ENCODE measurements at regions not wholly inside any gene's neighbourhood (a gene's known extent, or its start where the extent isn't known, plus 50 kb on each side); places are given as distances from the start of the nearest gene placed in this dataset.

DNA sequence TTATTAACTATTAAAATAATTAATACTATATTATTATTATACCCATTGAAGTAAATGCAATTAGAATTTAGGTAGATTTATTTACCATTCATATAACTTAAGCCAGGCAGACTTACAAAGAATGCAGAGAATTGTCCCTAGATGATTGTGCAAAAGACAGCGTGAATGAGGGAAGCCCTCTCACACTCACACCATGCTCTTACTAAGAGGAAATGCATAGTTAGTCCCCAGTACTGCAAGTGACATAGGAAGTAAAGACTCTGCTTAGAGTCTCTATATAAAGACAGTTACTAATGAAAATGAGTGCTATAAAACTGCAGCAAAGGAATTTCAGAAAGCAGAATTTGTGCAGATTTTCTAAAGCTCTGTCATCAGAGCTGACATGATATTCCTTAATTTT is 270.4 kb downstream of the ZBBX start:
- no peak overlapping the region for H3K27ac Mint-ChIP-seq
- H2AFZ ChIP-seq (ENCODE audit: insufficient read depth, low read depth, low read length, poor library complexity, severe bottlenecking), result no peak overlapping the region
- H3K4me3 ChIP-seq (replicated peaks in 1 of 3; ENCODE audit: low read depth in 2 of 3, low read length in 3 of 3), result no peak overlapping the region
- H3K27me3 Mint-ChIP-seq (ENCODE audit: low read depth in 3 of 3), result peaks cover 0 to 2% (median 0%) of the 10 kb centered on the region in 3 donors
- no peak overlapping the region for H3K27ac ChIP-seq (ENCODE audit: low read depth in 1 of 2, low read length in 2 of 2)
- H3K4me2 ChIP-seq (replicated peaks; ENCODE audit: extremely low read depth, low read length, poor library complexity, severe bottlenecking), result no peak overlapping the region
- TF ChIP-seq, protein P1, sequence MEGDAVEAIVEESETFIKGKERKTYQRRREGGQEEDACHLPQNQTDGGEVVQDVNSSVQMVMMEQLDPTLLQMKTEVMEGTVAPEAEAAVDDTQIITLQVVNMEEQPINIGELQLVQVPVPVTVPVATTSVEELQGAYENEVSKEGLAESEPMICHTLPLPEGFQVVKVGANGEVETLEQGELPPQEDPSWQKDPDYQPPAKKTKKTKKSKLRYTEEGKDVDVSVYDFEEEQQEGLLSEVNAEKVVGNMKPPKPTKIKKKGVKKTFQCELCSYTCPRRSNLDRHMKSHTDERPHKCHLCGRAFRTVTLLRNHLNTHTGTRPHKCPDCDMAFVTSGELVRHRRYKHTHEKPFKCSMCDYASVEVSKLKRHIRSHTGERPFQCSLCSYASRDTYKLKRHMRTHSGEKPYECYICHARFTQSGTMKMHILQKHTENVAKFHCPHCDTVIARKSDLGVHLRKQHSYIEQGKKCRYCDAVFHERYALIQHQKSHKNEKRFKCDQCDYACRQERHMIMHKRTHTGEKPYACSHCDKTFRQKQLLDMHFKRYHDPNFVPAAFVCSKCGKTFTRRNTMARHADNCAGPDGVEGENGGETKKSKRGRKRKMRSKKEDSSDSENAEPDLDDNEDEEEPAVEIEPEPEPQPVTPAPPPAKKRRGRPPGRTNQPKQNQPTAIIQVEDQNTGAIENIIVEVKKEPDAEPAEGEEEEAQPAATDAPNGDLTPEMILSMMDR (IDR thresholded peaks at IDR 0.05), result no peak
- peaks cover 0 to 2% (median 0%) of the 10 kb centered on the region in 7 donors for H3K9me3 Mint-ChIP-seq
- no peaks in the 10 kb centered on the region for H3K79me2 ChIP-seq (ENCODE audit: insufficient read depth, low read length)
- DNase-seq, result no peak
- intact Hi-C loops (cut with micrococcal nuclease), result no loop called here
- no CpG with 5 or more reads among the region's 1 CpG for WGBS (ENCODE audit: insufficient coverage)
- H3K4me1 ChIP-seq (ENCODE audit: control insufficient read depth in 1 of 2, insufficient read depth in 2 of 2, low read length in 2 of 2), result no peaks in the 10 kb centered on the region
- H3K36me3 ChIP-seq (replicated peaks in 1 of 2; ENCODE audit: control insufficient read depth in 1 of 2, insufficient read depth in 2 of 2, low read length in 2 of 2), result no peaks in the 10 kb centered on the region
- no peak overlapping the region for H3K9ac ChIP-seq (ENCODE audit: insufficient read depth, low read length, poor library complexity, severe bottlenecking)
- H3K4me1 Mint-ChIP-seq, result no peaks in the 10 kb centered on the region
- H3K9me3 ChIP-seq (replicated peaks in 1 of 2; ENCODE audit: control insufficient read depth in 1 of 2, insufficient read depth in 1 of 2, low read length in 2 of 2), result peaks cover 0 to 3% of the 10 kb centered on the region in 2 donors
- no peaks in the 10 kb centered on the region for H3K27me3 ChIP-seq (ENCODE audit: control insufficient read depth in 2 of 2, insufficient read depth in 2 of 2, low read length in 2 of 2)
- H4K20me1 ChIP-seq (ENCODE audit: insufficient read depth, low read length), result no peaks in the 10 kb centered on the region
- H3K36me3 Mint-ChIP-seq, result no peaks in the 10 kb centered on the region
- no peak overlapping the region for H3K4me3 Mint-ChIP-seq

DNA sequence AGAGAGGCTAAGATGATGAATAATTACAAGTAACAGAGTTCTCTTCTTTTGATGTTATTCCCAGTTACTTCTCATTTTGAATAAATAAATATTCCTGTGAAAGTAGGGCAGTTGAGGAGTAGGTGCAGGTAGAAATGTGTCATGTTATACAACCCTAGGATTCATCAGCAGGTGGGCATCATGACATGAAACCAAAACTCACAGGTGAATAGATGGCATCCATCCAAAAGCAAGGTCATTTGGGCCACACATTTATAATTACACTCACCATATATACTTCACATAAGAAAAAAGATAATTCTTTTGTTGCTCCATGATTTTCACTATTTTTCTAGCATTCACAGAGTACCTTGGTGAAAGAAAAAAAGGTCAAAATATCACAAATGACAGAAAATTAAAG is 273.6 kb downstream of the ZBBX start:
- no peak for DNase-seq
- TF ChIP-seq, protein P1 (IDR thresholded peaks at IDR 0.05), result no peak
- H3K9ac ChIP-seq (ENCODE audit: insufficient read depth, low read length, poor library complexity, severe bottlenecking), result no peak overlapping the region
- intact Hi-C loops (cut with micrococcal nuclease), result no loop called here
- no peak overlapping the region for H3K27ac ChIP-seq (ENCODE audit: low read depth in 1 of 2, low read length in 2 of 2)
- H4K20me1 ChIP-seq (ENCODE audit: insufficient read depth, low read length), result no peaks in the 10 kb centered on the region
- no peaks in the 10 kb centered on the region for H3K4me1 ChIP-seq (ENCODE audit: control insufficient read depth in 1 of 2, insufficient read depth in 2 of 2, low read length in 2 of 2)
- no peaks in the 10 kb centered on the region for H3K27me3 ChIP-seq (ENCODE audit: control insufficient read depth in 2 of 2, insufficient read depth in 2 of 2, low read length in 2 of 2)
- H2AFZ ChIP-seq (ENCODE audit: insufficient read depth, low read depth, low read length, poor library complexity, severe bottlenecking), result no peak overlapping the region
- Mint-ChIP-seq H3K4me3 (no peak overlapping the region), H3K9me3 (no peaks in the 10 kb centered on the region), H3K27ac (no peak overlapping the region), H3K36me3 (no peaks in the 10 kb centered on the region), H3K27me3 (ENCODE audit: low read depth in 3 of 3) (peaks cover 0 to 2% (median 0%) of the 10 kb centered on the region in 3 donors), H3K4me1 (no peaks in the 10 kb centered on the region)
- H3K36me3 ChIP-seq (replicated peaks in 1 of 2; ENCODE audit: control insufficient read depth in 1 of 2, insufficient read depth in 2 of 2, low read length in 2 of 2), result no peaks in the 10 kb centered on the region
- no peak overlapping the region for H3K4me3 ChIP-seq (replicated peaks in 1 of 3; ENCODE audit: low read depth in 2 of 3, low read length in 3 of 3)
- H3K79me2 ChIP-seq (ENCODE audit: insufficient read depth, low read length), result no peaks in the 10 kb centered on the region
- no peak overlapping the region for H3K4me2 ChIP-seq (replicated peaks; ENCODE audit: extremely low read depth, low read length, poor library complexity, severe bottlenecking)
- H3K9me3 ChIP-seq (replicated peaks in 1 of 2; ENCODE audit: control insufficient read depth in 1 of 2, insufficient read depth in 1 of 2, low read length in 2 of 2), result no peaks in the 10 kb centered on the region

Measured in CD14-positive monocyte (primary cell).